ENCODE measurements at regions not wholly inside any gene's neighbourhood (a gene's known extent, or its start where the extent isn't known, plus 50 kb on each side); places are given as distances from the start of the nearest gene placed in this dataset.
A peak's percentile ranks its signal among the peaks of the same experiment; 100 is the strongest.

DNA sequence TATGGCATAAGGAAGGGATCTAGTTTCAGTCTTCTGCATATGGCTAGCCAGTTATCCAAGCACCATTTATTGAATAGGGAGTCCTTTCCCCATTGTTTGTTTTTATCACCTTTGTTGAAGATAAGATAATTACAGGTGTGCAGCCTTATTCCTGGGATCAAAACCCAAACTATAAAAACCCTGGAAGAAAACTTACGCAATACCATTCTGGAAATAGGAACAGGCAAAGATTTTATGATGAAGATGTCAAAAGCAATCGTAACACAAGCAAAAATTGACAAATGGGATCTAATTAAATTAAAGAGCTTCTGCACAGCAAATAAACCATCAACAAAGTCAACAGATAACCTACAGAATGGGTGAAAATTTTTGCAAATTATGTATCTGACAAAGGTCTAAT, 128.5 kb upstream of the DCN start:
- Mint-ChIP-seq H3K4me1 (peaks cover 7 to 8% (median 7%) of the 10 kb centered on the region in 3 donors), H3K27ac (no peak overlapping the region), H3K27me3 (no peaks in the 10 kb centered on the region), H3K9me3 (peaks cover 1 to 5% (median 4%) of the 10 kb centered on the region in 3 donors), H3K4me3 (no peak overlapping the region), H3K36me3 (no peaks in the 10 kb centered on the region)

DNA sequence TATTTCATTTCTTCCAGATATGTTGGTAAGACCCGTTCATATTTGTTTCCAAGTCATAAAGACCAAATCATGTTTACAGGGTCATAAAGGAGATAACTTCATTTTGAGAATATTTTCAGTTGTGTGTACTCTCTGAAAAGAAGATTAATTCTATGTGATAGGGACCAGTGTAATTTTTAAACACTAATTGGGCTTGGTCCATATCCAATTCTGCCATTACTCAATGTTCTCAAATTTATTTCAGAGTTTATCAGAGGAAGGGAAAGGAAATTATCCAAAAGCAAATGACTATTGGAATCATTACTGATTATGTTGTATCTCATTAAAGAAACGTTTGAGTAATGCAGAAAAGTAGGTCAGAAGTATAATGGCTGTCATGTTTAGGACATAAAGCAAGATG, 126.8 kb upstream of the DCN start:
- Mint-ChIP-seq H3K27ac (no peak overlapping the region), H3K4me1 (peaks cover 7 to 8% (median 7%) of the 10 kb centered on the region in 3 donors), H3K27me3 (no peaks in the 10 kb centered on the region), H3K36me3 (no peaks in the 10 kb centered on the region), H3K9me3 (peaks cover 0 to 1% (median under 1%) of the 10 kb centered on the region in 3 donors), H3K4me3 (no peak overlapping the region)

- Mint-ChIP-seq H3K4me1 (peaks cover 7 to 8% (median 7%) of the 10 kb centered on the region in 3 donors), H3K9me3 (no peaks in the 10 kb centered on the region), H3K27me3 (no peaks in the 10 kb centered on the region)
Measured at GRCh38 chr12:91307957-91308670, 125.5 kb upstream of the DCN start.

DNA sequence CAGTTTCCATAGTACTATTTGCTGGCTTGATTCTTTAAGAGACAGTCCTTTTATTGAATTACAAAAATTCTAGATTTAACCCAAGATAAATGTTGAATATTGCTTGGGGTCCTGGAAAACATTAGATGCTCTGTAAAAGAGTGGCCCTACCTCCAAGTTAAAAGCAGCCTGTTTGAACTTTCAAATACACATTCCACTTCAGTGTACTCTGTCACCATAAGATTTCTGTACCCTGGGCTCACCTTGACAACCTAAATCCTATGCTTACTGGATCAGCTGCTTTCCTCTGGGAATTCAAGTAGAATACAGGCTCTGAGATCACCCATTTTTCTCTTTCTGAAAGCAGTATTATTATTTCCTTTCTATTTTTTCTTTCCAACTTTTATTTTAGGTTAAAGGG, 107.7 kb upstream of the DCN start:
- no peak overlapping the region for H3K27ac Mint-ChIP-seq
- no peaks in the 10 kb centered on the region for H3K27me3 Mint-ChIP-seq
- no peaks in the 10 kb centered on the region for H3K4me1 Mint-ChIP-seq
- H3K36me3 Mint-ChIP-seq = no peaks in the 10 kb centered on the region
- no peaks in the 10 kb centered on the region for H3K9me3 Mint-ChIP-seq
- H3K4me3 Mint-ChIP-seq = no peak overlapping the region

More at GRCh38 chr12:91307957-91308670, 125.5 kb upstream of the DCN start:
- peak overlapping the region in 1 of 3 donors; percentile 11 for H3K27ac Mint-ChIP-seq
- H3K36me3 Mint-ChIP-seq = no peaks in the 10 kb centered on the region
- peak overlapping the region in 1 of 4 donors; percentile 6 for H3K4me3 Mint-ChIP-seq

GRCh38 chr12:91289906-91290305, 107.3 kb upstream of the DCN start:
- Mint-ChIP-seq H3K4me1 (no peaks in the 10 kb centered on the region), H3K27me3 (no peaks in the 10 kb centered on the region)

DNA sequence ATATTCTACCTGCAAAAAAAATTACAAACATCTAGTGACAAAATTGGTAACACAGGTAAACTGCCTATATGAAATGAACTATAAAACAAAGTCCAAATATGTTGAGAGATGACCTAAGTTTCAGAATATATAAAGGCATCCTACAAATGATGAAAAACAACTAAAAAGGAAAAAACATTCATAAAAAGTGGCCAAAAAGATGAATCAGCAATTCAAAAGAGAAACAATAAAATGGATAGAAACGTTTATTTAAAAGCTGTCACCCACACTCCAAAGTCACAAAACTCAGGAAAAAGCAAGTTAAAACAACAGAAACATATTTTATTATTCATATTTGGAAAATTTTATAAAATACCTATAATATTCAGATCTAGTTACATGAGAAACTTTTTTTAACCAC, 106.5 kb upstream of the DCN start:
- H3K36me3 Mint-ChIP-seq = no peaks in the 10 kb centered on the region
- H3K4me3 Mint-ChIP-seq = no peak overlapping the region
- H3K9me3 Mint-ChIP-seq = no peaks in the 10 kb centered on the region
- no peak overlapping the region for H3K27ac Mint-ChIP-seq
- H3K4me1 Mint-ChIP-seq = peaks cover 0 to 2% (median 0%) of the 10 kb centered on the region in 3 donors
- no peaks in the 10 kb centered on the region for H3K27me3 Mint-ChIP-seq

More at GRCh38 chr12:91289906-91290305, 107.3 kb upstream of the DCN start:
- no peaks in the 10 kb centered on the region for H3K9me3 Mint-ChIP-seq
- no peak overlapping the region for H3K4me3 Mint-ChIP-seq
- no peak overlapping the region for H3K27ac Mint-ChIP-seq
- H3K36me3 Mint-ChIP-seq = no peaks in the 10 kb centered on the region

DNA sequence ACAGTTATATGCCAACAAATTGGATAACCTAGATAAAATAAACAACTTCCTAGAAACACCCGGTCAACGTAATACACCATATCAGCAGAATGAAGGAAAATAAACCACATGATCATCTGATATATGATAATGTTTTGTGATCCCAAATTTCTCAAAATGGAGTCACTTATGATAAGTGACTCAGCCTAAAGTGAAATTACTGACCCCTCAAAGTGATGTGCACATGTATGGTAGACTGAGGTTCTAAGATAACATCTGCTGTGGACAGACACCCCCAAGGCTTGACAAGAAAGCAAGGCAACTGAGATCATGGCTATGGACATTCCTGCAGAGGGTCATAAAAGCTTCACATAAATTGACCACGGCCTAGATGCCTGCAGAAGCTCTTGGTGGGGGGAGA, 105.1 kb upstream of the DCN start:
- no peaks in the 10 kb centered on the region for H3K27me3 Mint-ChIP-seq
- H3K4me1 Mint-ChIP-seq = peaks cover 0 to 2% (median 0%) of the 10 kb centered on the region in 3 donors
- H3K9me3 Mint-ChIP-seq = no peaks in the 10 kb centered on the region
- H3K36me3 Mint-ChIP-seq = no peaks in the 10 kb centered on the region
- no peak overlapping the region for H3K27ac Mint-ChIP-seq
- H3K4me3 Mint-ChIP-seq = no peak overlapping the region

DNA sequence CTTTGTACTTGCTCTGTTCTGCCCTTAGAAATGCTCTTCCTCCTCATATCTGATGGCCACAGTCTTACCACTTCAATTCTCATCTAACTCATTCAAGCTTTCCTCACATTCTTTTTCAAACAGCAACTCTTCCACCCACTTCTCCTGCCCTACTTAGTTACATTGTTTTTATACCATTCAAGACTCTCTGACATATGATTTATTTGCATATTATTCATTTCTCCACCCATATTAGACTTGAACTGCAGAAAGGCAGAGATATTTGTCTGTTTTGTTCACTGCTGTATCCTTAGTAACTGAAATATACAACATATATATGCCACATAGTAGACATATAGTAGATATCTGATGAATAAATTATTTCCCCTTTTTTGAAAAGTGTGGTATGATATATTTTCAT, 95.5 kb upstream of the DCN start:
- H3K36me3 Mint-ChIP-seq = peaks cover 1% of the 10 kb centered on the region
- peaks cover 6% of the 10 kb centered on the region for H3K27me3 Mint-ChIP-seq
- H3K4me1 Mint-ChIP-seq = no peaks in the 10 kb centered on the region
- no peak overlapping the region for H3K27ac Mint-ChIP-seq
- no peak overlapping the region for H3K4me3 Mint-ChIP-seq
- H3K9me3 Mint-ChIP-seq = peaks cover 0 to 2% (median 0%) of the 10 kb centered on the region in 3 donors

DNA sequence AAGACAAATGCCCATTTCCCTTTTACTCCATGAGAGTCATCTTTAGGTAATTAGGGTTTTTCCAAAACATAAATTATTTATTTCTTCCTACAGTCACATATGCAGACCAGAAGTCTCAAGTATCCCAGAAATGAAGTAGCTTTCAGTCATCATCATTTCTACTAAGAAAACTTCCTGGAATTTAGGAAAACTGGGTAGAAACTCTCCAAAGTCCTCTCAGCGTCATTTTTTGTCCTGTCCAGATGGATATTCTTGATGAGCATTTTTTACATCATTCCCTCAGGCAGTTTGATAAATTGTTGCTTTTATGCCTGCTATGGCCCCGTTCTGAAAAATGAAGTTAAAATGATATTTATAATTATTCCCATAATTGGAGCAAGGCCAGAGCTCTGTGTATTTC, 93.9 kb upstream of the DCN start:
- no peak overlapping the region for H3K4me3 Mint-ChIP-seq
- H3K4me1 Mint-ChIP-seq = no peaks in the 10 kb centered on the region
- no peak overlapping the region for H3K27ac Mint-ChIP-seq
- H3K36me3 Mint-ChIP-seq = peaks cover 1% of the 10 kb centered on the region
- H3K9me3 Mint-ChIP-seq = peaks cover 0 to 2% (median 0%) of the 10 kb centered on the region in 3 donors
- H3K27me3 Mint-ChIP-seq = peaks cover 6% of the 10 kb centered on the region

GRCh38 chr12:91275321-91275720, 92.7 kb upstream of the DCN start:
- H3K4me1 Mint-ChIP-seq = no peaks in the 10 kb centered on the region
- peaks cover 1% of the 10 kb centered on the region for H3K36me3 Mint-ChIP-seq
- H3K27ac Mint-ChIP-seq = peak overlapping the region in 1 of 3 donors; percentile 2
- peaks cover 1% of the 10 kb centered on the region for H3K27me3 Mint-ChIP-seq
- H3K4me3 Mint-ChIP-seq = no peak overlapping the region
- H3K9me3 Mint-ChIP-seq = no peaks in the 10 kb centered on the region

DNA sequence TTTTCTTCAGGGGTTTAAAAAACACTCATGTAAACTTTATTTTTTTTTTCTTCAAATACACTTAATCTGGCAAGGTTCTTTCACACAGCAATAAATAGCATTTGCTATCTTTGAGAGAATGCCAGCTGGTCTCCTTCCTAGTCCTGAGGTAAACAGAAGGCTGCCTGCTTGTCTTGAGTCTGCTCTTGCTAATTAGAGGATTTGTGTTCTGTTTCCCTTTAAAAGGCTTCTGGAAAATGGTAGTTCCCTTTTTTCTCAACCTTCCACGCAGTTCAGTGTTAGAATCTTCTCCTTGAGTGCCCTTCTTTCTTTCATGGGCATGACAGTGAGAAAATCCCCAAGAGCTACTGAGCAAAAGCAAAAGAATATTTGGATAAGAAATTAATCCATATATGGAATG, 92.3 kb upstream of the DCN start:
- Mint-ChIP-seq H3K4me3 (no peak overlapping the region), H3K36me3 (peaks cover 1% of the 10 kb centered on the region), H3K27ac (no peak overlapping the region), H3K4me1 (no peaks in the 10 kb centered on the region), H3K9me3 (no peaks in the 10 kb centered on the region), H3K27me3 (peaks cover 1% of the 10 kb centered on the region)

- Mint-ChIP-seq H3K4me1 (peaks cover 0 to 2% (median 2%) of the 10 kb centered on the region in 3 donors), H3K9me3 (no peaks in the 10 kb centered on the region), H3K4me3 (no peak overlapping the region), H3K27ac (no peak overlapping the region), H3K27me3 (peaks cover 1% of the 10 kb centered on the region), H3K36me3 (peaks cover 1% of the 10 kb centered on the region)
Measured at GRCh38 chr12:91273560-91273959, 90.9 kb upstream of the DCN start.

DNA sequence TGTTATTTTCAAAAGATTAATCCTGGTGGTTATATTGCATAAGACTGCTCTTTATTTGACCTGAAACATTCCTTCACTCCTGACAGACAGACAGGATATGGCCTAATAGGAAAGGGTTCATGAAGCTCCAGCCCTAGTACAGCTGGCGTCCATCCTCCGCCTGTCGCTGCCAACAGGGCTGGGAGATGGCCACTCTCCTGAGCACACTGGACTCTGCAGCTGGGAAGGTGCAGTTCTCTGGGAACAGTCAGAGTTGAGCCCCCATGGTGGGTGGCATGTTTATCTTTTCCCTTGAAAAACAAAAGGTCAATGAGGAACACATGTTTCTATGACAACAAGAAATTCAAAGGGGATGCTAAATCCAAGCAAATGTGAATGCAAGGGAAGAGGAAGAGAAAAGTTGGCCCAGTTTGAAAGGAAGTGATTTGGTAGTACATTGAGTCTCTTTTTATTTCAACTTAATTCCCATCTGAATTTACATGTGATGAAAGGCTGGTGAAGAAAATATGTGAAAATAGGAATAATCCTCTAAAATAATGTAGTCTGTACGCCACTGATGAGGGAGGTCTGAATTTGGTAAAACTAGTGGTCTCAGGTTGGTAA, 89.9 kb upstream of the DCN start:
- peaks cover 0 to 2% (median 2%) of the 10 kb centered on the region in 3 donors for H3K4me1 Mint-ChIP-seq
- peaks cover 1% of the 10 kb centered on the region for H3K36me3 Mint-ChIP-seq
- no peak overlapping the region for H3K27ac Mint-ChIP-seq
- H3K4me3 Mint-ChIP-seq = no peak overlapping the region
- H3K27me3 Mint-ChIP-seq = peaks cover 1% of the 10 kb centered on the region
- H3K9me3 Mint-ChIP-seq = no peaks in the 10 kb centered on the region

GRCh38 chr12:91271185-91271584, 88.6 kb upstream of the DCN start:
- Mint-ChIP-seq H3K4me3 (no peak overlapping the region), H3K27ac (no peak overlapping the region), H3K9me3 (no peaks in the 10 kb centered on the region), H3K27me3 (peaks cover 1% of the 10 kb centered on the region), H3K4me1 (peaks cover 0 to 2% (median 2%) of the 10 kb centered on the region in 3 donors), H3K36me3 (peaks cover 1% of the 10 kb centered on the region)

DNA sequence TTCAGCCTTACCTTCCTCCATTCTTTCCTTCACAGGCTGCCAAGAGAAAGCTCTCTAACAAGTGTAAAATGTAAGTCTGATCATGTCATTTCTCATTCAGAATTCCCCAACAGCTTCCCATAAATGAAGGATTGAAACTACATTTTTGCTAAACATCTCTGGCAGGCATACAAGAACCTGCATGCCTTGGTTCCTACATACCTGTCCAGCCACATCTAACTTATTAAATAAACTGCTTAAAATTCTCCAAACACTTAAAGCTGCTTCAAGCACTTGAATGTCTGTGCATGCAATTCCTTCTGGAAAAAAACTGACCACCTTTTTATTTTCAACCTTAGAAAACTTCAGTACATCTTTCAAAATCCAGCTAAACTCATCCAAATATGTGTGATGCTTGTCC, 84.4 kb upstream of the DCN start:
- H3K27ac Mint-ChIP-seq = no peak overlapping the region
- no peaks in the 10 kb centered on the region for H3K27me3 Mint-ChIP-seq
- no peaks in the 10 kb centered on the region for H3K36me3 Mint-ChIP-seq
- H3K4me3 Mint-ChIP-seq = no peak overlapping the region
- H3K9me3 Mint-ChIP-seq = no peaks in the 10 kb centered on the region
- peaks cover 0 to 2% (median 2%) of the 10 kb centered on the region in 3 donors for H3K4me1 Mint-ChIP-seq

DNA sequence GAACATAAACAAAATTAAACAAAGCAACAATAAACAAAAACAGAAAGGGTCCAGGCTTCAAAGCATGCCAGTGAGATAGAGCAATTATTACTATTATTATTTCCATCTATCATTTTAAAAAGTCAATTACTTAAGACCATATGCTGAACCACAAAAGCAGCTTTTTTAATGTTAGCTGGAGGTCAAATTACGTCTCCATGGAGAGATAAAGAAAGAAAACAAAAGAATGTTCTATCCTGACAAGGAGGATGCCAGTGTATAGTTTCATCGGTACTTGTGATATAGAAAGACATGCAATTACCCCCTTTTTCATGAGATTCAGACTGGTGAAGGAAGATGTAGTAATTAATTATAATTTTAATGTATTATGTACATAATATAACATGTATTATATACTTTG, 81.6 kb upstream of the DCN start:
- Mint-ChIP-seq H3K4me3 (no peak overlapping the region), H3K4me1 (peaks cover 0 to 2% (median 2%) of the 10 kb centered on the region in 3 donors), H3K27ac (no peak overlapping the region), H3K36me3 (no peaks in the 10 kb centered on the region), H3K27me3 (no peaks in the 10 kb centered on the region), H3K9me3 (peaks cover 0 to 5% (median 0%) of the 10 kb centered on the region in 3 donors)
